Fibroblast of skin of scalp (primary cell): ENCODE measurements at regions not wholly inside any gene's neighbourhood (a gene's known extent, or its start where the extent isn't known, plus 50 kb on each side); places are given as distances from the start of the nearest gene placed in this dataset.

Experiments used
- DNase-seq: peaks from one replicate; pipeline ENCODE4 v3.0.0-alpha.2; 2013

DNA sequence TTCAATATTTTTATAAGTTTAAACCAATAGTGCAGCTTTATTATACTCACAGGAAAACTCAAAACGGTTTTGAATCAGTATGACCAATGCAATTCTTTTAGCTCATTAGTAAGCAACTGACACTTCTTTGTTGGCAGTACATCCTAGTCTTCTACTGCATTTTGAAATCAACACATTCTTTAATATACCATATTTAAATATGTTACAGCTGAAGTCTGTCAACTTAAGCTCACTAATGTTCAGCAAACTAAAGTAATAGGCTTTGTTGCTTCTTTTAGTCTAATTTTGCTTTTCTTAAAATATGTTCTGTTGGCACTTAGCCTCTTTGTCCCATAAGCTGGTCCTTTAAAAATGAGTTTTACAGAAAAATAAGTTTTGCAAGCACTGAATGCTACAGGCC lies 55.4 kb upstream of the CCBE1 start:
- DNase-seq = no peak

DNA sequence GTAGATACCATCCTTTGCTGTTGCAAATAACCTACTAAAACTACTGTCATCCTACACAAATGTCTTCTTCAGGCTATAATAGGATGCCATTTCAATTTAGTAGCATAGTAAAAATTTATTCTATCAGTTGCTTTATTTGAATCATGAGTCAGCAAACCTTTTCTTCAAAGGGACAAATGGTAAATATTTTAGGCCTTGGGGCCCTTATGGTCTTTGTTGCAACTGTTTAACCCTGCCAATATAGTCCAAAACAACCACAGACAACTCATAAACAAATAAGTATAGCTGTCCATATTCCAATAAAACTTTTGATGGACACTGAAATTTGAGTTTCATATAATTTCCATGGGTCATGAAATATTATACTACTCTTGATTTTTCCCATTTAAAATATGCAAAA lies 54.0 kb upstream of the CCBE1 start:
- DNase-seq = no peak

DNA sequence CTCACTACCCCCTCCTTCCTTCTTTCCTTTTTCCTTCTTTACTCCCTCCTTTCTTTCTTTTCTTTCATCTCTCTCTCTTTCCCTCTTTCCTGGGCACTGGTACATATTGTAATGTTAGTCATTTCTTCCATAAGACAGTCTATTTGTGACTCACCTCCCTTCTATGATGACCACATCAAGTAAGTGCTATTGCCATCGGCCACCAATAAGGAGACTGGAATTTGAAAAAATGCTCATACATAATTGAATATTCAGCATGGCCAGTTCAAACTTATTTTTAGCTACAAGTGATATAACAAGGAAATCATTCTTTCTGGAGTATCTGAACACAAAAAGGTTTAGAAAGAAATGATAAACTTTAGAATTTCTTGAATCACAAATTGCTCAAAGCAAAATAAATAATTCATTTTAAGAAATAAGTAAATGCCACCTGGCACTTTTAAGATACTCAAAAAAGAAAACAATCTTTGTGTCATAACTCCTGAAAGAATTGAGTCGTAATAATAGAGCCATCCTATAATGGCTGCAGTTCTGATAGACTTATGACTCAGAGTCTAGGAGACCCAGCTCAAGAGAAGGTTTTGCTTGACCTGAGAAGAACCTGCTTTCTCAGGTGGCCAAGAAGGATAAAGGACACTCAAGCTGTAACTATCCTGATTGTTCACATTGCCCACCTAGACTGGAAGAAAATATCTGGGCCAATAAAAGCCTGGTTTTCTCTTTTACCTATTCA lies 51.6 kb upstream of the CCBE1 start:
- DNase-seq = peak; percentile 96
